Caco-2 (cell line): ENCODE measurements at regions not wholly inside any gene's neighbourhood (a gene's known extent, or its start where the extent isn't known, plus 50 kb on each side); places are given as distances from the start of the nearest gene placed in this dataset.

Source experiments
- BruUV-seq: library from RNA; stranded (reverse); fragments of 400-500 nt; replicated peaks from 2 replicates; lab custom pipeline; 2021; lab: Mats Ljungman, UMichigan
- CTCF ChIA-PET: fragments of 300-600 bp; sonication (Branson Sonifier 250); formaldehyde crosslinking; loops from one replicate; lab custom pipeline; 2022; ENCODE audit warnings: antibody characterized with exemption; lab: Charles Lee
- POLR2A ChIA-PET: fragments of 300-600 bp; sonication (Branson Sonifier 250); formaldehyde crosslinking; loops from one replicate; lab custom pipeline; 2022; ENCODE audit warnings: antibody characterized with exemption; lab: Charles Lee
- DNase-seq, 2 experiments: peaks; one replicate each; pipeline versions ENCODE4 v3.0.0 to v3.0.0-alpha.2; 2020 to 2022
- H3K27me3 ChIP-seq: replicated peaks from 2 replicates; pipeline ENCODE4 v1.6.0; 2011; ENCODE audit warnings: low read length; ENCODE audit not compliant: control insufficient read depth, insufficient read depth
- H3K36me3 ChIP-seq: 2 replicates; pipeline ENCODE4 v1.5.1; 2011; ENCODE audit warnings: low read length; ENCODE audit not compliant: control insufficient read depth, insufficient read depth
- H3K4me1 ChIP-seq: fragments of 250-450 bp; sonication (Bioruptor Pico); 2 replicates; pipeline ENCODE4 v1.5.1; 2020; ENCODE audit warnings: mild to moderate bottlenecking
- H3K4me3 ChIP-seq: 2 replicates; pipeline ENCODE4 v1.5.1; 2011; ENCODE audit warnings: low read depth, mild to moderate bottlenecking, control low read depth, low read length
- H3K9me3 ChIP-seq: fragments of 250-450 bp; sonication (Bioruptor Pico); 2 replicates; pipeline ENCODE4 v1.5.1; 2020; ENCODE audit warnings: mild to moderate bottlenecking, moderate library complexity
- H3K27ac Mint-ChIP-seq: one replicate; pipeline ENCODE4 v1.8.0; 2022; ENCODE audit warnings: mixed read lengths; ENCODE audit not compliant: unreplicated experiment
- H3K27me3 Mint-ChIP-seq: one replicate; pipeline ENCODE4 v1.8.0; 2022; ENCODE audit warnings: mixed read lengths; ENCODE audit not compliant: insufficient read depth, unreplicated experiment
- H3K36me3 Mint-ChIP-seq: one replicate; pipeline ENCODE4 v1.8.0; 2022; ENCODE audit warnings: mild to moderate bottlenecking, mixed read lengths; ENCODE audit not compliant: insufficient read depth, unreplicated experiment
- H3K4me1 Mint-ChIP-seq: one replicate; pipeline ENCODE4 v1.8.0; 2022; ENCODE audit warnings: low read depth, mixed read lengths; ENCODE audit not compliant: unreplicated experiment
- H3K4me3 Mint-ChIP-seq: one replicate; pipeline ENCODE4 v1.8.0; 2022; ENCODE audit warnings: mild to moderate bottlenecking, moderate library complexity, mixed read lengths; ENCODE audit not compliant: unreplicated experiment
- H3K9me3 Mint-ChIP-seq: one replicate; pipeline ENCODE4 v1.8.0; 2022; ENCODE audit warnings: mixed read lengths; ENCODE audit not compliant: unreplicated experiment
- intact Hi-C: fragments of 100-400 bp; cut with micrococcal nuclease; formaldehyde crosslinking; loops from one replicate; pipeline ENCODE4 v1.10.0; 2022; ENCODE audit not compliant: unreplicated experiment
- TF ChIP-seq, protein P1 (sequence below), 2 experiments: fragments of 200-600 bp in 1 of 2; IDR thresholded peaks; 1 replicate in 1 of 2; 2 replicates in 1 of 2; pipeline versions ENCODE4 v1.5.1 to v1.8.0; 2011 to 2022; ENCODE audit warnings: antibody characterized with exemption in 1 of 2, control low read depth in 1 of 2, inconsistent platforms in 1 of 2, low read depth in 1 of 2, low read length in 1 of 2, mild to moderate bottlenecking in 1 of 2, moderate library complexity in 1 of 2; ENCODE audit not compliant: insufficient read depth in 1 of 2, severe bottlenecking in 1 of 2, unreplicated experiment in 1 of 2

DNA sequence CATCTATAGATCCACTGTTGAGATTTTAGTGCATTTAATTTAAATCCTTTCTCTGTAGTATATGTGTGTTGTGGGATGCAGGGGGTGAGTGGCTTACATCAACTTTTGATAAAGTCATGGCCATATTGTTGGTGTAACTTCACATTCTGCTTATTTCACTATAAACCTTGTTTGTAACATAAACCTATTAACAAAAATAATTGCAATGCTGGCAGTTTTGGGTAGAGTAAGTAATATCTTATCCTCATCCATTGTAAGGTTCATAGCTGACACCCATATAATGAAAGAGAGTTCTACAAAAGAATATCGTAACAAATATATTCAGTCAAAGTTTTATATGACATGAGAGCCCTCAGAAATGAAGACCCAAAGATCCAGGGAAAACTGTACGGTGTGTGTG, 601.7 kb upstream of the ANO3 start:
- H3K4me1 Mint-ChIP-seq: no peaks in the 10 kb centered on the region
- no peaks in the 10 kb centered on the region for H3K27me3 Mint-ChIP-seq
- H3K4me3 Mint-ChIP-seq: no peak overlapping the region
- no peak overlapping the region for H3K27ac Mint-ChIP-seq
- Histone ChIP-seq H3K4me1 (no peaks in the 10 kb centered on the region), H3K9me3 (no peaks in the 10 kb centered on the region), H3K36me3 (no peaks in the 10 kb centered on the region), H3K27me3 (no peaks in the 10 kb centered on the region), H3K4me3 (no peak overlapping the region)
- intact Hi-C loops: no loop called here
- CTCF ChIA-PET: no interaction called here
- no TSS peak for BruUV-seq
- DNase-seq: no peak
- peaks cover 9% of the 10 kb centered on the region for H3K9me3 Mint-ChIP-seq
- POLR2A ChIA-PET: no interaction called here
- TF ChIP-seq, protein P1, sequence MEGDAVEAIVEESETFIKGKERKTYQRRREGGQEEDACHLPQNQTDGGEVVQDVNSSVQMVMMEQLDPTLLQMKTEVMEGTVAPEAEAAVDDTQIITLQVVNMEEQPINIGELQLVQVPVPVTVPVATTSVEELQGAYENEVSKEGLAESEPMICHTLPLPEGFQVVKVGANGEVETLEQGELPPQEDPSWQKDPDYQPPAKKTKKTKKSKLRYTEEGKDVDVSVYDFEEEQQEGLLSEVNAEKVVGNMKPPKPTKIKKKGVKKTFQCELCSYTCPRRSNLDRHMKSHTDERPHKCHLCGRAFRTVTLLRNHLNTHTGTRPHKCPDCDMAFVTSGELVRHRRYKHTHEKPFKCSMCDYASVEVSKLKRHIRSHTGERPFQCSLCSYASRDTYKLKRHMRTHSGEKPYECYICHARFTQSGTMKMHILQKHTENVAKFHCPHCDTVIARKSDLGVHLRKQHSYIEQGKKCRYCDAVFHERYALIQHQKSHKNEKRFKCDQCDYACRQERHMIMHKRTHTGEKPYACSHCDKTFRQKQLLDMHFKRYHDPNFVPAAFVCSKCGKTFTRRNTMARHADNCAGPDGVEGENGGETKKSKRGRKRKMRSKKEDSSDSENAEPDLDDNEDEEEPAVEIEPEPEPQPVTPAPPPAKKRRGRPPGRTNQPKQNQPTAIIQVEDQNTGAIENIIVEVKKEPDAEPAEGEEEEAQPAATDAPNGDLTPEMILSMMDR (IDR thresholded peaks at IDR 0.05; ENCODE audit: insufficient read depth in 1 of 2, low read depth in 1 of 2, low read length in 1 of 2, severe bottlenecking in 1 of 2, unreplicated experiment in 1 of 2): no peak
- H3K36me3 Mint-ChIP-seq: no peaks in the 10 kb centered on the region

DNA sequence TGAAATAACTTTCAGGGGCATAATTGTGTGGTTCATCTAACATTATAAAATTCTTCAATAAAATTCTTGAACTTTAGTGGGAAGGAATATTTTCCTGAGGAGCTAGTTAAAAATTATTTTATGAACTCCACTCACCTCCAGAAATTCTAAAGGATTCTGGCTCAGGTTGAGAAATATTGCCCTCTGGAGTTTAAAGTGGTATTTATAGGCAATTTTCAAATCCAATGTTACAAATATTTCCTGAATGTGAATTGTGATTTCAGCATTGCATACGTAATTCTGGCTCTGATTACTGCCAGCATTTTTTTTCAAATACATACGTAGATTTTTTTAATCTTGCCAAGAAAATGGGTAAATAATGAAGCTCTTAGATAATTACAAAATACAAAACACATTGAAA, 598.2 kb upstream of the ANO3 start:
- ChIA-PET POLR2A (no interaction called here), CTCF (no interaction called here)
- H3K36me3 Mint-ChIP-seq: no peaks in the 10 kb centered on the region
- no peak overlapping the region for H3K4me3 ChIP-seq
- H3K36me3 ChIP-seq: no peaks in the 10 kb centered on the region
- no peaks in the 10 kb centered on the region for H3K9me3 ChIP-seq
- H3K4me1 ChIP-seq: peaks cover 6% of the 10 kb centered on the region; the same call in 1 of the 2 replicates
- intact Hi-C loops: no loop called here
- DNase-seq: no peak
- no TSS peak for BruUV-seq
- no peaks in the 10 kb centered on the region for H3K27me3 Mint-ChIP-seq
- H3K4me3 Mint-ChIP-seq: no peak overlapping the region
- no peaks in the 10 kb centered on the region for H3K27me3 ChIP-seq
- TF ChIP-seq, protein P1 (IDR thresholded peaks at IDR 0.05; ENCODE audit: insufficient read depth in 1 of 2, low read depth in 1 of 2, low read length in 1 of 2, severe bottlenecking in 1 of 2, unreplicated experiment in 1 of 2): no peak
- H3K9me3 Mint-ChIP-seq: no peaks in the 10 kb centered on the region
- no peak overlapping the region for H3K27ac Mint-ChIP-seq
- peaks cover 7% of the 10 kb centered on the region for H3K4me1 Mint-ChIP-seq

DNA sequence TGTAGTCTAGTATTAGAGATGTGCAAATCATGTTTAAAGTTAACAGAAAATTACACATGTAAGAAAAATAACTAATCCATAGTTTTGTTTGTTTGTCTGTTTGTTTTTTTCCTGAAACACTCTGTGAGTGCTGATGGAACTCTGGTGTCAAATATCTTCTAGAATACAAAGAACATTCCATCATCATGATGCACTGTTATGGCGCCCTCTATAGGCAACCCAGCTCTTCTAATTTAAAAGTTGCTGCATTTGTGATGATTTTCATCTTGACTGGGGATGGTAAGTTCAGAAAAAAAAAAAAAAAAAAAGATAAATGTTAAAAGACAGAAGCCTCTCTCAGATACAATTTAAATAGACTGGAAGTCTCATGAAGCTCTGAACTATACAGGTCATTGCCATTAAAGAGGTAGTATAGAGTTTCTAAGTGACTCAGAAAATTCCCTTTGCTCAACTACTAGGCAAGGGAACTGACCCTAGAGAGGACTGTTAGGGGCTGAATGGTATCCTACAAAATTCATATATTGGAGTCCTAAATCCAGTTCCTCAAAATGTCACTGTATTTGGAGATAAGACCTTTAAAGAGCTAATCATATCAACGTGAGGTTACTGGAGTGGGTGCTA, 597.2 kb upstream of the ANO3 start:
- Histone ChIP-seq H3K27me3 (no peaks in the 10 kb centered on the region), H3K4me3 (no peak overlapping the region), H3K4me1 (peaks cover 6% of the 10 kb centered on the region; the same call in 1 of the 2 replicates), H3K9me3 (no peaks in the 10 kb centered on the region), H3K36me3 (no peaks in the 10 kb centered on the region)
- peak in 1 of 2 experiments; percentile 6 for DNase-seq
- Mint-ChIP-seq H3K4me1 (peaks cover 7% of the 10 kb centered on the region), H3K27me3 (no peaks in the 10 kb centered on the region), H3K9me3 (no peaks in the 10 kb centered on the region), H3K36me3 (no peaks in the 10 kb centered on the region), H3K27ac (no peak overlapping the region), H3K4me3 (no peak overlapping the region)
- BruUV-seq: no TSS peak
- intact Hi-C loops: no loop called here
- TF ChIP-seq, protein P1 (IDR thresholded peaks at IDR 0.05; ENCODE audit: insufficient read depth in 1 of 2, low read depth in 1 of 2, low read length in 1 of 2, severe bottlenecking in 1 of 2, unreplicated experiment in 1 of 2): peak; percentile 5 to 46
- ChIA-PET CTCF (interaction anchor here (0.5 to 0.9 kb wide), 3 partner anchors 9 to 1095 kb away, joined by 3 to 7 read pairs (median 5); no protein-coding TSS in a partner anchor), POLR2A (no interaction called here)
